ENCODE measurements at regions not wholly inside any gene's neighbourhood (a gene's known extent, or its start where the extent isn't known, plus 50 kb on each side); places are given as distances from the start of the nearest gene placed in this dataset.

DNA sequence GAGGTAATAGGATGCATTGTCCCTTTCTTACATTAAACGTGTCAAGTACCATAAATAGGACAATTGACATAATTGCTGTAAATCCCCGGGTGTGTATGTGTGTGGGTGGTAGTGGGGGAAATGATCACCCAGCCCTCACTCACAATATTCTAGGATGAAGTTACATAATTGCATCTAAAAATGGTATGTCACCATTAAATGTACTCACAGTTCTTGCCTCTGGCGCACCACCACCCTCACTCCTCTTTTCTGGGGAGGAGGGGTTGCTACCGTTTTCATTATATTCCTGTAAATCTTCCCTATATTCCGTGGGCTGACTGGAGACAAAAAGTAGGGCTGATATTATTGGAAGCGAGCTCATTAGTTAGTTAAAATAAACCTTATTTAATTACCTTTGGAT is 563.8 kb downstream of the TLR4 start:
- BruUV-seq (replicated peaks) = no TSS peak
- Histone ChIP-seq H3K36me3 (ENCODE audit: control insufficient read depth, insufficient read depth, low read length) (no peaks in the 10 kb centered on the region), H3K4me3 (ENCODE audit: low read depth, low read length) (no peak overlapping the region), H3K27me3 (replicated peaks; ENCODE audit: control insufficient read depth, insufficient read depth, low read length) (no peaks in the 10 kb centered on the region), H3K9me3 (no peaks in the 10 kb centered on the region), H3K4me1 (no peaks in the 10 kb centered on the region)
- H3K4me3 Mint-ChIP-seq (ENCODE audit: unreplicated experiment) = no peak overlapping the region
- TF ChIP-seq, protein P1, sequence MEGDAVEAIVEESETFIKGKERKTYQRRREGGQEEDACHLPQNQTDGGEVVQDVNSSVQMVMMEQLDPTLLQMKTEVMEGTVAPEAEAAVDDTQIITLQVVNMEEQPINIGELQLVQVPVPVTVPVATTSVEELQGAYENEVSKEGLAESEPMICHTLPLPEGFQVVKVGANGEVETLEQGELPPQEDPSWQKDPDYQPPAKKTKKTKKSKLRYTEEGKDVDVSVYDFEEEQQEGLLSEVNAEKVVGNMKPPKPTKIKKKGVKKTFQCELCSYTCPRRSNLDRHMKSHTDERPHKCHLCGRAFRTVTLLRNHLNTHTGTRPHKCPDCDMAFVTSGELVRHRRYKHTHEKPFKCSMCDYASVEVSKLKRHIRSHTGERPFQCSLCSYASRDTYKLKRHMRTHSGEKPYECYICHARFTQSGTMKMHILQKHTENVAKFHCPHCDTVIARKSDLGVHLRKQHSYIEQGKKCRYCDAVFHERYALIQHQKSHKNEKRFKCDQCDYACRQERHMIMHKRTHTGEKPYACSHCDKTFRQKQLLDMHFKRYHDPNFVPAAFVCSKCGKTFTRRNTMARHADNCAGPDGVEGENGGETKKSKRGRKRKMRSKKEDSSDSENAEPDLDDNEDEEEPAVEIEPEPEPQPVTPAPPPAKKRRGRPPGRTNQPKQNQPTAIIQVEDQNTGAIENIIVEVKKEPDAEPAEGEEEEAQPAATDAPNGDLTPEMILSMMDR (IDR thresholded peaks at IDR 0.05; ENCODE audit: insufficient read depth in 1 of 2, low read depth in 1 of 2, low read length in 1 of 2, severe bottlenecking in 1 of 2, unreplicated experiment in 1 of 2) = no peak
- no peak overlapping the region for H3K27ac Mint-ChIP-seq (ENCODE audit: unreplicated experiment)
- H3K36me3 Mint-ChIP-seq (ENCODE audit: insufficient read depth, unreplicated experiment) = no peaks in the 10 kb centered on the region
- no peaks in the 10 kb centered on the region for H3K9me3 Mint-ChIP-seq (ENCODE audit: unreplicated experiment)
- no peak for DNase-seq
- H3K27me3 Mint-ChIP-seq (ENCODE audit: insufficient read depth, unreplicated experiment) = peaks cover 2% of the 10 kb centered on the region
- no peaks in the 10 kb centered on the region for H3K4me1 Mint-ChIP-seq (ENCODE audit: low read depth, unreplicated experiment)
- intact Hi-C loops (cut with micrococcal nuclease; ENCODE audit: unreplicated experiment) = no loop called here
- POLR2A ChIA-PET = no interaction called here
- CTCF ChIA-PET = no interaction called here

DNA sequence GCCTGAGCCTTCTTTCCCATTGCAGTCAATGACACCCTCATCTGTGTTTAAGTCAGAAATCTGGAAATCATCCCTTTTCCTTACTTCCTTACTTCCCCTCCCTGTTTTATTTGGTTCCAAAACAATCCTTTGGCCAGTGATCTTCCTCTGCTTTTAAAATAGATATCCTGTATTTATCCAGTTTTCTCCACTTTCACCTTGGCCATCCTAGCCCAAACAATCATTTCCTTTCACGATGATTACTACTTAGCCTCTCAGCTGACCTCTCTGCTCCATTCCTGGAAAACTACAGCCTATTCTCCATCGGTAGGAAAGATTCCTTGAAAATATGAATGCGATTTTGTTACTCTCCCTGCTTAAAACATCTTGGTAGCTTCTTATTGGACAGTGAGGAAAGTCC is 565.4 kb downstream of the TLR4 start:
- intact Hi-C loops (cut with micrococcal nuclease; ENCODE audit: unreplicated experiment) = no loop called here
- H3K9me3 Mint-ChIP-seq (ENCODE audit: unreplicated experiment) = no peaks in the 10 kb centered on the region
- peaks cover 2% of the 10 kb centered on the region for H3K27me3 Mint-ChIP-seq (ENCODE audit: insufficient read depth, unreplicated experiment)
- H3K27ac Mint-ChIP-seq (ENCODE audit: unreplicated experiment) = no peak overlapping the region
- BruUV-seq (replicated peaks) = no TSS peak
- no peak overlapping the region for H3K4me3 ChIP-seq (ENCODE audit: low read depth, low read length)
- H3K36me3 Mint-ChIP-seq (ENCODE audit: insufficient read depth, unreplicated experiment) = no peaks in the 10 kb centered on the region
- H3K27me3 ChIP-seq (replicated peaks; ENCODE audit: control insufficient read depth, insufficient read depth, low read length) = no peaks in the 10 kb centered on the region
- H3K9me3 ChIP-seq = no peaks in the 10 kb centered on the region
- ChIA-PET POLR2A (no interaction called here), CTCF (no interaction called here)
- TF ChIP-seq, protein P1 (IDR thresholded peaks at IDR 0.05; ENCODE audit: insufficient read depth in 1 of 2, low read depth in 1 of 2, low read length in 1 of 2, severe bottlenecking in 1 of 2, unreplicated experiment in 1 of 2) = no peak
- no peaks in the 10 kb centered on the region for H3K36me3 ChIP-seq (ENCODE audit: control insufficient read depth, insufficient read depth, low read length)
- DNase-seq = no peak
- H3K4me1 Mint-ChIP-seq (ENCODE audit: low read depth, unreplicated experiment) = no peaks in the 10 kb centered on the region
- H3K4me3 Mint-ChIP-seq (ENCODE audit: unreplicated experiment) = no peak overlapping the region
- H3K4me1 ChIP-seq = no peaks in the 10 kb centered on the region

DNA sequence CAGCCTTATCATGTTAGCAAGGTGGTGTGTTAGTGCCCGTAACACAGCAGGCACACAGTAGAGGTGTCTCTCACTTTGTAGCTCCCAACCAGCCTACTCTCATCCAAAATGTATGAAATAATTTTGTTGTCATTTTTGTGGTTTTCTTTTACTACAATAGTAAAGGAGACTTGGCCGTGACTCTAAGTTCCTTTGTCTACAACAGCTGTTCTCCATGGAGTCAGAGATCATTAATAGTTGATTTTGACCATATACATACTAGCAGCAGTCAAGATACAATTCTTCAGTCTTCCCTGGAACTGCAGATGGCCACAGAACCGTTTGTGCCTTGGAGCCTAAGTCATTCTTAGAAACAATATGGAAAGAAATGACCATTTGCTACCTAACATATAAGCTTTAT is 567.1 kb downstream of the TLR4 start:
- no peaks in the 10 kb centered on the region for H3K27me3 ChIP-seq (replicated peaks; ENCODE audit: control insufficient read depth, insufficient read depth, low read length)
- Mint-ChIP-seq H3K9me3 (ENCODE audit: unreplicated experiment) (no peaks in the 10 kb centered on the region), H3K4me1 (ENCODE audit: low read depth, unreplicated experiment) (no peaks in the 10 kb centered on the region), H3K36me3 (ENCODE audit: insufficient read depth, unreplicated experiment) (no peaks in the 10 kb centered on the region), H3K27me3 (ENCODE audit: insufficient read depth, unreplicated experiment) (peaks cover 2% of the 10 kb centered on the region), H3K27ac (ENCODE audit: unreplicated experiment) (no peak overlapping the region), H3K4me3 (ENCODE audit: unreplicated experiment) (no peak overlapping the region)
- CTCF ChIA-PET = no interaction called here
- POLR2A ChIA-PET = no interaction called here
- BruUV-seq (replicated peaks) = no TSS peak
- H3K36me3 ChIP-seq (ENCODE audit: control insufficient read depth, insufficient read depth, low read length) = no peaks in the 10 kb centered on the region
- H3K4me1 ChIP-seq = no peaks in the 10 kb centered on the region
- H3K9me3 ChIP-seq = no peaks in the 10 kb centered on the region
- H3K4me3 ChIP-seq (ENCODE audit: low read depth, low read length) = no peak overlapping the region
- intact Hi-C loops (cut with micrococcal nuclease; ENCODE audit: unreplicated experiment) = no loop called here
- TF ChIP-seq, protein P1 (IDR thresholded peaks at IDR 0.05; ENCODE audit: insufficient read depth in 1 of 2, low read depth in 1 of 2, low read length in 1 of 2, severe bottlenecking in 1 of 2, unreplicated experiment in 1 of 2) = no peak
- no peak for DNase-seq

Data from Caco-2 (cell line).